Progenitor cell of endocrine pancreas (in vitro differentiated cells): ENCODE measurements at regions not wholly inside any gene's neighbourhood (a gene's known extent, or its start where the extent isn't known, plus 50 kb on each side); places are given as distances from the start of the nearest gene placed in this dataset.

Source experiments
- DNase-seq: peaks from one replicate; pipeline ENCODE4 v3.0.0; 2021; ENCODE audit warnings: low spot score; ENCODE audit not compliant: unreplicated experiment
- H3K27ac Mint-ChIP-seq: 2 replicates; pipeline ENCODE4 v1.8.0; 2021; ENCODE audit warnings: mild to moderate bottlenecking, moderate library complexity, mixed read lengths
- H3K27me3 Mint-ChIP-seq: 2 replicates; pipeline ENCODE4 v1.8.0; 2021; ENCODE audit warnings: mixed read lengths
- H3K36me3 Mint-ChIP-seq: 2 replicates; pipeline ENCODE4 v1.8.0; 2022; ENCODE audit warnings: mixed read lengths; ENCODE audit not compliant: insufficient read depth
- H3K4me1 Mint-ChIP-seq: 2 replicates; pipeline ENCODE4 v1.8.0; 2021; ENCODE audit warnings: low read depth, mixed read lengths
- H3K4me3 Mint-ChIP-seq: 2 replicates; pipeline ENCODE4 v1.8.0; 2021; ENCODE audit warnings: low read depth, mild to moderate bottlenecking, moderate library complexity, mixed read lengths
- H3K9me3 Mint-ChIP-seq: 2 replicates; pipeline ENCODE4 v1.8.0; 2021; ENCODE audit warnings: low read depth, mixed read lengths
- TF ChIP-seq, protein P1 (sequence below): fragments of 200-600 bp; sonication (generic); IDR thresholded peaks from one replicate; pipeline ENCODE4 v1.5.0; 2021; ENCODE audit warnings: antibody characterized with exemption, mild to moderate bottlenecking; ENCODE audit not compliant: unreplicated experiment

DNA sequence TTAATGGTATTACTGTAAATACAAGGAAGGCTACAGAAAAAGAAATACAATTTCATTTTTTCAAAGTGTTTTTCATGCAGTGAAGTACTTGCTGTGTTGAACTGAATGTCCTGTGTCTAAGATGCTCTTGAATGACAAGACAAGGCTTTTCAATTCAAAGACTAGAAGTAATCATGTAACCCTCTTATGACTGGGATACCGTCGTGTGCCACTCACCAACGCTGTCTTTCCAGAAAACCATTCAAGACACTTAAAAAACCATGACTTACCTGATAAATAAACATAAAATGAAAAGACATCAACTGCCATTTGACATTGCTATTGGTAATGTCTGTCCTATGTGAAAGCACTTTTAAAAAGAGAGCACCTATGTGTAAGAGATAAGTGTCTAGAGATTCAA, 183.1 kb upstream of the DPP10 start:
- Mint-ChIP-seq H3K27me3 (no peaks in the 10 kb centered on the region), H3K27ac (no peak overlapping the region)
- no peak for DNase-seq

DNA sequence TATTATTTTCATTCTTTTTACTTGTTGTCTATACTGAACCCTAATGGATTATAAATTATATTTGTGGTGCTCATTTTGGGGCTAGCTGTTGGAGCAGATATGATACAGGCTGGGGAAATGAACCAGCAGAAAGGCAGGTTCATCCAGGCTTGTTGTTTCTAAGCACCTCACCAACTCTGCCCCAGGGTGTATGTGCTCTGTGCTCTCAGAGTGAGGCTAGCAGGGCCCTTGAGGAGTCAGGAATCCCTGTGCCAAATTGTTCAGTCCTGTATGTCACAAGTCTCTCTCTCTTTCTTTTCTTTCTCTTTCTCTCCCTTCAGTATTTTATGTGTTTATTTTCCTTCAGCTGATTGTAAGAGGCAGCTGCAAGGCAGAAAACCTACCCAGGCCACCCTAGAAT, 181.1 kb upstream of the DPP10 start:
- no peak overlapping the region for H3K27ac Mint-ChIP-seq
- TF ChIP-seq, protein P1, sequence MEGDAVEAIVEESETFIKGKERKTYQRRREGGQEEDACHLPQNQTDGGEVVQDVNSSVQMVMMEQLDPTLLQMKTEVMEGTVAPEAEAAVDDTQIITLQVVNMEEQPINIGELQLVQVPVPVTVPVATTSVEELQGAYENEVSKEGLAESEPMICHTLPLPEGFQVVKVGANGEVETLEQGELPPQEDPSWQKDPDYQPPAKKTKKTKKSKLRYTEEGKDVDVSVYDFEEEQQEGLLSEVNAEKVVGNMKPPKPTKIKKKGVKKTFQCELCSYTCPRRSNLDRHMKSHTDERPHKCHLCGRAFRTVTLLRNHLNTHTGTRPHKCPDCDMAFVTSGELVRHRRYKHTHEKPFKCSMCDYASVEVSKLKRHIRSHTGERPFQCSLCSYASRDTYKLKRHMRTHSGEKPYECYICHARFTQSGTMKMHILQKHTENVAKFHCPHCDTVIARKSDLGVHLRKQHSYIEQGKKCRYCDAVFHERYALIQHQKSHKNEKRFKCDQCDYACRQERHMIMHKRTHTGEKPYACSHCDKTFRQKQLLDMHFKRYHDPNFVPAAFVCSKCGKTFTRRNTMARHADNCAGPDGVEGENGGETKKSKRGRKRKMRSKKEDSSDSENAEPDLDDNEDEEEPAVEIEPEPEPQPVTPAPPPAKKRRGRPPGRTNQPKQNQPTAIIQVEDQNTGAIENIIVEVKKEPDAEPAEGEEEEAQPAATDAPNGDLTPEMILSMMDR: no peak
- no peak for DNase-seq
- no peaks in the 10 kb centered on the region for H3K36me3 Mint-ChIP-seq
- no peaks in the 10 kb centered on the region for H3K27me3 Mint-ChIP-seq
- H3K9me3 Mint-ChIP-seq: no peaks in the 10 kb centered on the region
- no peak overlapping the region for H3K4me3 Mint-ChIP-seq
- peaks cover 7% of the 10 kb centered on the region for H3K4me1 Mint-ChIP-seq

More for the DNA sequence above, 183.1 kb upstream of the DPP10 start:
- H3K36me3 Mint-ChIP-seq: no peaks in the 10 kb centered on the region
- peaks cover 7% of the 10 kb centered on the region for H3K4me1 Mint-ChIP-seq
- TF ChIP-seq, protein P1: no peak
- H3K4me3 Mint-ChIP-seq: no peak overlapping the region
- peaks cover 4% of the 10 kb centered on the region for H3K9me3 Mint-ChIP-seq

DNA sequence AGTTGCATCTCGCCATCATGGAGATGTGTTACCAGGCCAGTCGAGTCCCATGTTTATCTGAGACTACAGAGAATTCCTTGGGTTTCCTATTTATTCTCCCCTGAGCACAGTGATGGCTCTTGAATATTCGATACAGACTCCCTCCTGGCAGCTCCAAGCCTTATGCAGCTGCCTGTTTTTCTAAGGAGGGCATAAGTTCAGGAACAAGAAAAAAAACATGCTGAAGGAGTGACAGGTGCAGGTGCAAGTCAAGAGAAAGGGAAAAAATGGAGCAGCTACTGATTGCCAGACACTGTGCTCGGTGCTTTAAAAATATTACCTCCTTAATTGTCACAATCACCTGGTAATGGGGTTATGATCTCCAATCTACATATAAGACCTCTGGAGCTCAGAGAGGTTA, 177.2 kb upstream of the DPP10 start:
- no peak for DNase-seq
- H3K27ac Mint-ChIP-seq: no peak overlapping the region
- no peaks in the 10 kb centered on the region for H3K9me3 Mint-ChIP-seq
- H3K4me3 Mint-ChIP-seq: no peak overlapping the region
- H3K36me3 Mint-ChIP-seq: no peaks in the 10 kb centered on the region
- TF ChIP-seq, protein P1: no peak
- no peaks in the 10 kb centered on the region for H3K27me3 Mint-ChIP-seq
- H3K4me1 Mint-ChIP-seq: peaks cover 7% of the 10 kb centered on the region

DNA sequence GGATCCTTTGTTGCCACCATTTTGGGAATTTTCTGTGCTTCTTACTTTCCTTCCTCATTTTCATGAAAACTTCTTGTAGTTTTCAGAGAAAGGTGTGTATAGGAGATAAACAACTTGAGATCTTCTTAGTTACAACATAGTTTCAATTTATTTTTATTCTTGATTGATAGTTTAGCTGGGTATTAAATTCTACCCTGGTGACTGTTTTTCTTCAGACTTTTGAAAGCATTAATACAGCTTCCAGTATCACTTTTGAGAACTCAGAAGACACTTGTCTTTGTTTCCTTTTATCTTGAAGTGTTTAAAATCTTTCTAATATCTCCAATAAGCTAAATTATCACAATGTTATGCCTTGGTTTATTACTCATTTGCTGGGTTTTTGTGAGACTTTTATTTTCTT, 167.5 kb upstream of the DPP10 start:
- H3K4me1 Mint-ChIP-seq: no peaks in the 10 kb centered on the region
- DNase-seq: no peak
- no peaks in the 10 kb centered on the region for H3K27me3 Mint-ChIP-seq
- H3K27ac Mint-ChIP-seq: no peak overlapping the region
- H3K9me3 Mint-ChIP-seq: peaks cover 17% of the 10 kb centered on the region
- peaks cover 2% of the 10 kb centered on the region for H3K36me3 Mint-ChIP-seq
- H3K4me3 Mint-ChIP-seq: no peak overlapping the region
- TF ChIP-seq, protein P1: no peak

DNA sequence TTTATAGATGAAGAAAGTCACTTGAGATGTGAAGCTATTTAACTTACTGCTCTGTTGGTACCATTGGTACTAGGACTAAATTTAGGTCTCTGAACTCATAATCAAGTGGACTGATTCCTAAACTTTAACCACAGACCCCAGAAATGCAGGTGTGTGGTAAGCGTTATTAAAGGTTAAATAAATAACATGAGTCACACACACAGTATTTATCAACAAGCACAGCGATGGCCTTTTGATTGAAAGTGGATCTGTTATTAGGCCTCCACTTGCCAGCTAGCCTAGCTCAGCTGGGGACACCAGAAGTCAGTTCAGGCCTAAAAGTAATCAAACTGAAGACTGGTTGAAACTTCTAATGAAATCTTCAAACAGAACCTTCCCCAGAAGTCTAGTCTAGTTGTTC, 161.3 kb upstream of the DPP10 start:
- H3K36me3 Mint-ChIP-seq: no peaks in the 10 kb centered on the region
- H3K4me3 Mint-ChIP-seq: no peak overlapping the region
- H3K4me1 Mint-ChIP-seq: no peaks in the 10 kb centered on the region
- no peak overlapping the region for H3K27ac Mint-ChIP-seq
- DNase-seq: no peak
- peaks cover 9% of the 10 kb centered on the region for H3K9me3 Mint-ChIP-seq
- no peaks in the 10 kb centered on the region for H3K27me3 Mint-ChIP-seq
- TF ChIP-seq, protein P1: no peak
